ENCODE measurements at regions not wholly inside any gene's neighbourhood (a gene's known extent, or its start where the extent isn't known, plus 50 kb on each side); places are given as distances from the start of the nearest gene placed in this dataset.

- TF ChIP-seq CTCF (conservative IDR thresholded peaks at IDR 0.05) = no peak
- TF ChIP-seq EZH2 (IDR thresholded peaks at IDR 0.05; ENCODE audit: low read depth) = no peak
Observed at GRCh38 chr1:47703156-47703825, 265.4 kb downstream of the FOXD2 start.
